IMR-90 (cell line): ENCODE measurements at regions not wholly inside any gene's neighbourhood (a gene's known extent, or its start where the extent isn't known, plus 50 kb on each side); places are given as distances from the start of the nearest gene placed in this dataset.

Experiments used
- BHLHE40 ChIP-seq: fragments of 150-350 bp; IDR thresholded peaks from 2 replicates; pipeline ENCODE4 v1.6.1; 2016; ENCODE audit warnings: mild to moderate bottlenecking, low read depth, low read length
- CEBPB ChIP-seq: IDR thresholded peaks from 2 replicates; pipeline ENCODE4 v1.6.1; 2012; ENCODE audit warnings: low read depth, low read length, improper control_type of control experiment
- CHD1 ChIP-seq: IDR thresholded peaks from 2 replicates; pipeline ENCODE4 v1.6.1; 2012; ENCODE audit warnings: low read depth, low read length, improper control_type of control experiment
- CTCF ChIP-seq: conservative IDR thresholded peaks from 2 replicates; pipeline ENCODE4 v1.5.1; 2012; ENCODE audit warnings: mild to moderate bottlenecking, low read depth, low read length, improper control_type of control experiment
- MAFK ChIP-seq: IDR thresholded peaks from 2 replicates; pipeline ENCODE4 v1.6.1; 2012; ENCODE audit warnings: low read depth, low read length, improper control_type of control experiment
- MAZ ChIP-seq: IDR thresholded peaks from 2 replicates; pipeline ENCODE4 v1.6.1; 2012; ENCODE audit warnings: low read depth, mild to moderate bottlenecking, low read length, improper control_type of control experiment, moderate library complexity, borderline replicate concordance
- MXI1 ChIP-seq: IDR thresholded peaks from 2 replicates; pipeline ENCODE4 v1.6.1; 2012; ENCODE audit warnings: low read depth, mild to moderate bottlenecking, low read length, moderate library complexity, borderline replicate concordance
- POLR2A ChIP-seq: IDR thresholded peaks from 2 replicates; pipeline ENCODE4 v1.6.1; 2012; ENCODE audit warnings: mild to moderate bottlenecking, low read depth, low read length
- RAD21 ChIP-seq: IDR thresholded peaks from 2 replicates; pipeline ENCODE4 v1.6.1; 2012; ENCODE audit warnings: low read length, improper control_type of control experiment
- RCOR1 ChIP-seq: IDR thresholded peaks from 2 replicates; pipeline ENCODE4 v1.6.1; 2012; ENCODE audit warnings: mild to moderate bottlenecking, low read length, improper control_type of control experiment; ENCODE audit not compliant: insufficient replicate concordance
- RFX5 ChIP-seq: IDR thresholded peaks from 2 replicates; pipeline ENCODE4 v1.8.0; 2012; ENCODE audit warnings: low read depth, mild to moderate bottlenecking, low read length, moderate library complexity
- SMC3 ChIP-seq: fragments of 150-350 bp; IDR thresholded peaks from 2 replicates; pipeline ENCODE4 v1.6.1; 2016; ENCODE audit warnings: low read depth, mild to moderate bottlenecking, antibody characterized with exemption, low read length, moderate library complexity
- USF2 ChIP-seq: fragments of 150-350 bp; IDR thresholded peaks from 2 replicates; pipeline ENCODE4 v1.6.1; 2017; ENCODE audit warnings: mild to moderate bottlenecking, antibody characterized with exemption, low read length, low read depth

GRCh38 chr9:87390361-87390760 lies 107.3 kb upstream of the DAPK1 start:
- TF ChIP-seq CTCF, result no peak
- TF ChIP-seq CHD1, result no peak
- TF ChIP-seq POLR2A, result no peak
- no peak for TF ChIP-seq RCOR1
- no peak for TF ChIP-seq MXI1
- TF ChIP-seq USF2, result no peak
- TF ChIP-seq BHLHE40, result no peak
- no peak for TF ChIP-seq CEBPB
- no peak for TF ChIP-seq SMC3
- TF ChIP-seq RFX5, result no peak
- no peak for TF ChIP-seq RAD21
- TF ChIP-seq MAZ, result no peak
- no peak for TF ChIP-seq MAFK
